ENCODE measurements at regions not wholly inside any gene's neighbourhood (a gene's known extent, or its start where the extent isn't known, plus 50 kb on each side); places are given as distances from the start of the nearest gene placed in this dataset.

GRCh38 chr16:27698746-27699145 lies 148.8 kb downstream of the KATNIP start:
- H2BK12ac ChIP-seq (ENCODE audit: low read length) = no peak overlapping the region
- H3K79me1 ChIP-seq (ENCODE audit: low read length) = no peaks in the 10 kb centered on the region
- no peak overlapping the region for H4K12ac ChIP-seq (ENCODE audit: low read depth, low read length)
- WGBS (ENCODE audit: extremely low coverage, insufficient coverage, insufficient read length) = no CpG with 5 or more reads among the region's 8 CpGs
- peaks cover 6 to 11% of the 10 kb centered on the region in 2 experiments for H3K36me3 ChIP-seq (ENCODE audit: control insufficient read depth in 1 of 2, insufficient read depth in 2 of 2, low read length in 2 of 2)
- no peak overlapping the region for H3K27ac ChIP-seq (ENCODE audit: low read depth, low read length)
- H3K4ac ChIP-seq (ENCODE audit: low read depth, low read length) = no peak overlapping the region
- H3K23ac ChIP-seq (ENCODE audit: low read length) = no peak overlapping the region
- H3K4me3 ChIP-seq (ENCODE audit: low read depth, low read length) = no peak overlapping the region
- no peak overlapping the region for H3K9ac ChIP-seq (ENCODE audit: low read length)
- no peak overlapping the region for H2BK5ac ChIP-seq (ENCODE audit: low read depth, low read length, poor library complexity)
- H3K9me3 ChIP-seq (ENCODE audit: insufficient read depth, low read depth, low read length) = no peaks in the 10 kb centered on the region
- no peak overlapping the region for H2AFZ ChIP-seq (ENCODE audit: insufficient read depth, low read length, poor library complexity)
- no peak for DNase-seq
- no peak overlapping the region for H4K8ac ChIP-seq (ENCODE audit: low read depth, low read length)
- H3K14ac ChIP-seq (ENCODE audit: low read length) = no peak overlapping the region
- H3K4me1 ChIP-seq (ENCODE audit: control insufficient read depth in 1 of 2, insufficient read depth in 2 of 2, low read length in 2 of 2) = peaks cover 0 to 2% of the 10 kb centered on the region in 2 experiments
- no peak overlapping the region for H3K18ac ChIP-seq (ENCODE audit: low read length)
- no peak overlapping the region for H3K4me2 ChIP-seq (ENCODE audit: low read length)
- H3K79me2 ChIP-seq (ENCODE audit: control insufficient read depth, insufficient read depth, low read length, poor library complexity) = no peaks in the 10 kb centered on the region
- H4K91ac ChIP-seq (ENCODE audit: low read depth, low read length) = no peak overlapping the region
- no peak overlapping the region for H2AK5ac ChIP-seq (ENCODE audit: low read length)
- H3K27me3 ChIP-seq (ENCODE audit: insufficient read depth, low read length) = no peaks in the 10 kb centered on the region
- no peak overlapping the region for H2BK120ac ChIP-seq (ENCODE audit: insufficient read depth, low read length, poor library complexity)

GRCh38 chr16:27699540-27699939 lies 149.6 kb downstream of the KATNIP start:
- no CpG with 5 or more reads among the region's 7 CpGs for WGBS (ENCODE audit: extremely low coverage, insufficient coverage, insufficient read length)
- no peak overlapping the region for H3K4me3 ChIP-seq (ENCODE audit: low read depth, low read length)
- no peaks in the 10 kb centered on the region for H3K79me2 ChIP-seq (ENCODE audit: control insufficient read depth, insufficient read depth, low read length, poor library complexity)
- no peaks in the 10 kb centered on the region for H3K79me1 ChIP-seq (ENCODE audit: low read length)
- H3K9ac ChIP-seq (ENCODE audit: low read length) = no peak overlapping the region
- no peak overlapping the region for H4K91ac ChIP-seq (ENCODE audit: low read depth, low read length)
- H2BK120ac ChIP-seq (ENCODE audit: insufficient read depth, low read length, poor library complexity) = no peak overlapping the region
- H3K18ac ChIP-seq (ENCODE audit: low read length) = no peak overlapping the region
- H3K4me2 ChIP-seq (ENCODE audit: low read length) = no peak overlapping the region
- H3K4me1 ChIP-seq (ENCODE audit: control insufficient read depth in 1 of 2, insufficient read depth in 2 of 2, low read length in 2 of 2) = peaks cover 0 to 2% of the 10 kb centered on the region in 2 experiments
- H2AK5ac ChIP-seq (ENCODE audit: low read length) = no peak overlapping the region
- peaks cover 6 to 11% of the 10 kb centered on the region in 2 experiments for H3K36me3 ChIP-seq (ENCODE audit: control insufficient read depth in 1 of 2, insufficient read depth in 2 of 2, low read length in 2 of 2)
- no peak overlapping the region for H3K14ac ChIP-seq (ENCODE audit: low read length)
- no peak overlapping the region for H4K8ac ChIP-seq (ENCODE audit: low read depth, low read length)
- H2BK5ac ChIP-seq (ENCODE audit: low read depth, low read length, poor library complexity) = no peak overlapping the region
- H3K4ac ChIP-seq (ENCODE audit: low read depth, low read length) = no peak overlapping the region
- H4K12ac ChIP-seq (ENCODE audit: low read depth, low read length) = no peak overlapping the region
- no peak overlapping the region for H3K27ac ChIP-seq (ENCODE audit: low read depth, low read length)
- no peak overlapping the region for H2AFZ ChIP-seq (ENCODE audit: insufficient read depth, low read length, poor library complexity)
- no peaks in the 10 kb centered on the region for H3K9me3 ChIP-seq (ENCODE audit: insufficient read depth, low read depth, low read length)
- DNase-seq = no peak
- no peak overlapping the region for H2BK12ac ChIP-seq (ENCODE audit: low read length)
- H3K23ac ChIP-seq (ENCODE audit: low read length) = no peak overlapping the region
- no peaks in the 10 kb centered on the region for H3K27me3 ChIP-seq (ENCODE audit: insufficient read depth, low read length)

- H4K12ac ChIP-seq (ENCODE audit: low read depth, low read length) = no peak overlapping the region
- no peak overlapping the region for H4K8ac ChIP-seq (ENCODE audit: low read depth, low read length)
- no peaks in the 10 kb centered on the region for H3K27me3 ChIP-seq (ENCODE audit: insufficient read depth, low read length)
- no peak overlapping the region for H3K23ac ChIP-seq (ENCODE audit: low read length)
- peak overlapping the region; percentile 27 for H3K4me3 ChIP-seq (ENCODE audit: low read depth, low read length)
- no peak overlapping the region for H3K4me2 ChIP-seq (ENCODE audit: low read length)
- peaks cover 0 to 2% of the 10 kb centered on the region in 2 experiments for H3K4me1 ChIP-seq (ENCODE audit: control insufficient read depth in 1 of 2, insufficient read depth in 2 of 2, low read length in 2 of 2)
- no peak overlapping the region for H3K18ac ChIP-seq (ENCODE audit: low read length)
- H2BK5ac ChIP-seq (ENCODE audit: low read depth, low read length, poor library complexity) = no peak overlapping the region
- peaks cover 6 to 11% of the 10 kb centered on the region in 2 experiments for H3K36me3 ChIP-seq (ENCODE audit: control insufficient read depth in 1 of 2, insufficient read depth in 2 of 2, low read length in 2 of 2)
- H3K79me1 ChIP-seq (ENCODE audit: low read length) = no peaks in the 10 kb centered on the region
- DNase-seq = no peak
- H2BK120ac ChIP-seq (ENCODE audit: insufficient read depth, low read length, poor library complexity) = no peak overlapping the region
- no peak overlapping the region for H2AFZ ChIP-seq (ENCODE audit: insufficient read depth, low read length, poor library complexity)
- WGBS (ENCODE audit: extremely low coverage, insufficient coverage, insufficient read length) = no CpG with 5 or more reads among the region's 10 CpGs
- H2BK12ac ChIP-seq (ENCODE audit: low read length) = no peak overlapping the region
- H3K9me3 ChIP-seq (ENCODE audit: insufficient read depth, low read depth, low read length) = no peaks in the 10 kb centered on the region
- H3K9ac ChIP-seq (ENCODE audit: low read length) = no peak overlapping the region
- no peak overlapping the region for H4K91ac ChIP-seq (ENCODE audit: low read depth, low read length)
- H3K14ac ChIP-seq (ENCODE audit: low read length) = no peak overlapping the region
- no peaks in the 10 kb centered on the region for H3K79me2 ChIP-seq (ENCODE audit: control insufficient read depth, insufficient read depth, low read length, poor library complexity)
- H2AK5ac ChIP-seq (ENCODE audit: low read length) = no peak overlapping the region
- H3K27ac ChIP-seq (ENCODE audit: low read depth, low read length) = no peak overlapping the region
- no peak overlapping the region for H3K4ac ChIP-seq (ENCODE audit: low read depth, low read length)
Measured at GRCh38 chr16:27700304-27700995, 150.5 kb downstream of the KATNIP start.

GRCh38 chr16:27701381-27701780 lies 151.4 kb downstream of the KATNIP start:
- no CpG with 5 or more reads among the region's 8 CpGs for WGBS (ENCODE audit: extremely low coverage, insufficient coverage, insufficient read length)
- H3K4me2 ChIP-seq (ENCODE audit: low read length) = no peak overlapping the region
- H2AFZ ChIP-seq (ENCODE audit: insufficient read depth, low read length, poor library complexity) = no peak overlapping the region
- no peak overlapping the region for H3K14ac ChIP-seq (ENCODE audit: low read length)
- H3K18ac ChIP-seq (ENCODE audit: low read length) = no peak overlapping the region
- no peak overlapping the region for H3K23ac ChIP-seq (ENCODE audit: low read length)
- H3K4me3 ChIP-seq (ENCODE audit: low read depth, low read length) = no peak overlapping the region
- no peak overlapping the region for H4K91ac ChIP-seq (ENCODE audit: low read depth, low read length)
- no peak for DNase-seq
- H2BK5ac ChIP-seq (ENCODE audit: low read depth, low read length, poor library complexity) = no peak overlapping the region
- no peak overlapping the region for H3K4ac ChIP-seq (ENCODE audit: low read depth, low read length)
- no peak overlapping the region for H4K12ac ChIP-seq (ENCODE audit: low read depth, low read length)
- H3K79me2 ChIP-seq (ENCODE audit: control insufficient read depth, insufficient read depth, low read length, poor library complexity) = no peaks in the 10 kb centered on the region
- no peaks in the 10 kb centered on the region for H3K79me1 ChIP-seq (ENCODE audit: low read length)
- H3K27me3 ChIP-seq (ENCODE audit: insufficient read depth, low read length) = no peaks in the 10 kb centered on the region
- H3K27ac ChIP-seq (ENCODE audit: low read depth, low read length) = no peak overlapping the region
- no peak overlapping the region for H4K8ac ChIP-seq (ENCODE audit: low read depth, low read length)
- H3K9ac ChIP-seq (ENCODE audit: low read length) = no peak overlapping the region
- H3K4me1 ChIP-seq (ENCODE audit: control insufficient read depth in 1 of 2, insufficient read depth in 2 of 2, low read length in 2 of 2) = peaks cover 0 to 2% of the 10 kb centered on the region in 2 experiments
- H2BK120ac ChIP-seq (ENCODE audit: insufficient read depth, low read length, poor library complexity) = no peak overlapping the region
- H3K9me3 ChIP-seq (ENCODE audit: insufficient read depth, low read depth, low read length) = no peaks in the 10 kb centered on the region
- H2BK12ac ChIP-seq (ENCODE audit: low read length) = no peak overlapping the region
- peaks cover 6 to 11% of the 10 kb centered on the region in 2 experiments for H3K36me3 ChIP-seq (ENCODE audit: control insufficient read depth in 1 of 2, insufficient read depth in 2 of 2, low read length in 2 of 2)
- no peak overlapping the region for H2AK5ac ChIP-seq (ENCODE audit: low read length)
